ENCODE measurements at regions not wholly inside any gene's neighbourhood (a gene's known extent, or its start where the extent isn't known, plus 50 kb on each side); places are given as distances from the start of the nearest gene placed in this dataset.

- Histone ChIP-seq H3K27ac (no peak overlapping the region), H3K4me3 (no peak overlapping the region), H3K4me1 (0 out of 3 replicates have a peak, but pooled peaks cover 3% of the 10 kb centered on the region), H3K9me3 (peaks cover 20% of the 10 kb centered on the region), H3K4me2 (no peak overlapping the region)
- WGBS (ENCODE audit: missing lambda C conversion rate): 10% methylated on average over 2 of the region's 2 CpGs
- DNase-seq (ENCODE audit: low read depth in 1 of 2, low spot score in 1 of 2) (no peak), ATAC-seq (no peak), FAIRE-seq (no peak)
- POLR2A ChIA-PET: no interaction called here
- CTCF ChIA-PET: no interaction called here
- TF ChIP-seq ZFP36 (IDR thresholded peaks at IDR 0.05; ENCODE audit: borderline replicate concordance, partially characterized antibody) (no peak), TP53 (CRISPR knock-in tag; IDR thresholded peaks at IDR 0.05) (no peak), RAD21 (conservative IDR thresholded peaks at IDR 0.05 in 1 of 2, IDR thresholded peaks at IDR 0.05 in 1 of 2) (no peak), CEBPB (IDR thresholded peaks at IDR 0.05) (no peak), ESRRA (IDR thresholded peaks at IDR 0.05; ENCODE audit: borderline replicate concordance, low read length) (no peak), EP300 (IDR thresholded peaks at IDR 0.05) (no peak), CTCF (IDR thresholded peaks at IDR 0.05) (no peak), MAX (IDR thresholded peaks at IDR 0.05) (no peak)
Measured at GRCh38 chr16:16817196-16817595, 438.3 kb downstream of the NPIPA7 start.

DNA sequence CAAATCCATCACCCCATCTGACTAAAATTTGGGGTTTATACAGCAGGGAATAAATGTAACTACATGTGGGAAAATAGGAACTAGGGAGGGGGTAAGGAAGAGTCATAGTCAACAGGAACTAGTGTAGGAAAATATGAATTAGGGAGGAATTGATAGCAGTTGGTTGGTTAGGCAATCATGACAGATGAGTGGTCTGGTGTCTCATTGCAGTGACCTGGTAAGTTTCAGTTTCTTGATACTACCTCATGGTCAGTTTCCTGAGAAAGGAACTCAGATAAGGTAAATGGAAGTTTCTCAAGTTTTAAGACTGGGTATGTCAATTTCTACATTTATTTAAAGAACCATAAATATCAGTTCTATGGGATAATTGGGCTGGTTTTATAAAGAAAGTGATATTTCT, 442.3 kb downstream of the NPIPA7 start:
- no peak for FAIRE-seq
- DNase-seq (ENCODE audit: low read depth in 1 of 2, low spot score in 1 of 2): peak in 1 of 2 experiments; percentile 5
- Histone ChIP-seq H3K9me3 (peaks cover 28% of the 10 kb centered on the region), H3K27ac (no peak overlapping the region), H3K4me2 (peak overlapping the region; percentile 20; the same call in 1 of the 3 replicates), H3K4me1 (0 out of 3 replicates have a peak, but pooled peaks cover 3% of the 10 kb centered on the region), H3K4me3 (no peak overlapping the region)
- ChIA-PET CTCF (no interaction called here), POLR2A (no interaction called here)
- ATAC-seq: no peak
- TF ChIP-seq MAFK (IDR thresholded peaks at IDR 0.05; ENCODE audit: partially characterized antibody) (no peak), KDM5A (IDR thresholded peaks at IDR 0.05) (no peak), CHD4 (IDR thresholded peaks at IDR 0.05; ENCODE audit: borderline replicate concordance) (no peak), CBX2 (IDR thresholded peaks at IDR 0.05; ENCODE audit: borderline replicate concordance, low read depth) (no peak)

GRCh38 chr16:16828913-16829398, 450.0 kb downstream of the NPIPA7 start:
- H3K9me3 ChIP-seq: no peaks in the 10 kb centered on the region; the same call in 2 of the 3 replicates
- H3K27ac ChIP-seq: peak overlapping the region; percentile 84 to 92
- ATAC-seq: no peak
- ChIA-PET POLR2A (no interaction called here), CTCF (interaction anchor here (1.1 kb wide), 1 partner anchor 10 kb away, joined by 3 read pairs; no protein-coding TSS in a partner anchor)
- H3K4me2 ChIP-seq: peak overlapping the region; percentile 9; the same call in 1 of the 3 replicates
- peak in 1 of 2 experiments; percentile 9 for DNase-seq (ENCODE audit: low read depth in 1 of 2, low spot score in 1 of 2)
- no peak overlapping the region for H3K4me3 ChIP-seq
- FAIRE-seq: no peak
- WGBS (ENCODE audit: missing lambda C conversion rate): 35% methylated on average over 6 of the region's 6 CpGs
- peaks cover 38% of the 10 kb centered on the region for H3K4me1 ChIP-seq
- TF ChIP-seq ZFP36 (IDR thresholded peaks at IDR 0.05; ENCODE audit: borderline replicate concordance, partially characterized antibody) (no peak), JUN (IDR thresholded peaks at IDR 0.05) (no peak), HOXB5 (CRISPR knock-in tag; IDR thresholded peaks at IDR 0.05) (no peak), KDM5A (IDR thresholded peaks at IDR 0.05) (no peak), HEYL (CRISPR knock-in tag; IDR thresholded peaks at IDR 0.05) (no peak), BHLHE40 (IDR thresholded peaks at IDR 0.05; ENCODE audit: low read depth, low read length) (no peak), ZSCAN20 (CRISPR knock-in tag; IDR thresholded peaks at IDR 0.05) (no peak), POLR2A (IDR thresholded peaks at IDR 0.05; ENCODE audit: low read length) (no peak), JUNB (IDR thresholded peaks at IDR 0.05) (no peak), ELK1 (IDR thresholded peaks at IDR 0.05; ENCODE audit: low read depth, low read length) (no peak), FOXS1 (CRISPR knock-in tag; IDR thresholded peaks at IDR 0.05) (no peak), CEBPB (IDR thresholded peaks at IDR 0.05) (no peak), RNF2 (IDR thresholded peaks at IDR 0.05; ENCODE audit: borderline replicate concordance, low read depth) (no peak), ESRRA (IDR thresholded peaks at IDR 0.05; ENCODE audit: borderline replicate concordance, low read length) (no peak), SREBF2 (IDR thresholded peaks at IDR 0.05) (no peak), MAX (IDR thresholded peaks at IDR 0.05) (no peak)
- TF ChIP-seq, protein P1, sequence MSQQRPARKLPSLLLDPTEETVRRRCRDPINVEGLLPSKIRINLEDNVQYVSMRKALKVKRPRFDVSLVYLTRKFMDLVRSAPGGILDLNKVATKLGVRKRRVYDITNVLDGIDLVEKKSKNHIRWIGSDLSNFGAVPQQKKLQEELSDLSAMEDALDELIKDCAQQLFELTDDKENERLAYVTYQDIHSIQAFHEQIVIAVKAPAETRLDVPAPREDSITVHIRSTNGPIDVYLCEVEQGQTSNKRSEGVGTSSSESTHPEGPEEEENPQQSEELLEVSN (IDR thresholded peaks at IDR 0.05; ENCODE audit: borderline replicate concordance, low read depth): no peak
- TF ChIP-seq, protein P2, sequence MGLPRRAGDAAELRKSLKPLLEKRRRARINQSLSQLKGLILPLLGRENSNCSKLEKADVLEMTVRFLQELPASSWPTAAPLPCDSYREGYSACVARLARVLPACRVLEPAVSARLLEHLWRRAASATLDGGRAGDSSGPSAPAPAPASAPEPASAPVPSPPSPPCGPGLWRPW (IDR thresholded peaks at IDR 0.05): no peak
- TF ChIP-seq, protein P3, sequence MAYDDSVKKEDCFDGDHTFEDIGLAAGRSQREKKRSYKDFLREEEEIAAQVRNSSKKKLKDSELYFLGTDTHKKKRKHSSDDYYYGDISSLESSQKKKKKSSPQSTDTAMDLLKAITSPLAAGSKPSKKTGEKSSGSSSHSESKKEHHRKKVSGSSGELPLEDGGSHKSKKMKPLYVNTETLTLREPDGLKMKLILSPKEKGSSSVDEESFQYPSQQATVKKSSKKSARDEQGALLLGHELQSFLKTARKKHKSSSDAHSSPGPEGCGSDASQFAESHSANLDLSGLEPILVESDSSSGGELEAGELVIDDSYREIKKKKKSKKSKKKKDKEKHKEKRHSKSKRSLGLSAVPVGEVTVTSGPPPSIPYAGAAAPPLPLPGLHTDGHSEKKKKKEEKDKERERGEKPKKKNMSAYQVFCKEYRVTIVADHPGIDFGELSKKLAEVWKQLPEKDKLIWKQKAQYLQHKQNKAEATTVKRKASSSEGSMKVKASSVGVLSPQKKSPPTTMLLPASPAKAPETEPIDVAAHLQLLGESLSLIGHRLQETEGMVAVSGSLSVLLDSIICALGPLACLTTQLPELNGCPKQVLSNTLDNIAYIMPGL (CRISPR knock-in tag; IDR thresholded peaks at IDR 0.05; ENCODE audit: borderline replicate concordance): no peak
